Natural killer cell (primary cell): ENCODE measurements at regions not wholly inside any gene's neighbourhood (a gene's known extent, or its start where the extent isn't known, plus 50 kb on each side); places are given as distances from the start of the nearest gene placed in this dataset.

ENCODE experiments used
- ATAC-seq, 3 donors: fragments of 150-1000 bp in 2 of 3; fragments of 200-7000 bp in 1 of 3; cut with Tn5 transposase; 1 replicate in 1 of 3; 2 replicates in 2 of 3; pipeline ENCODE4 v1.10.0; 2021; ENCODE audit warnings: mild to moderate bottlenecking in 2 of 3, moderate library complexity in 2 of 3
- DNase-seq, 2 donors: peaks; one replicate each; pipeline versions ENCODE4 v3.0.0 to v3.0.0-alpha.2; 2013 to 2021; ENCODE audit warnings: mixed read lengths in 1 of 2
- H3K27ac ChIP-seq: one replicate; pipeline ENCODE4 v1.5.1; 2013; ENCODE audit warnings: mild to moderate bottlenecking, low read length
- H3K27me3 ChIP-seq: one replicate; pipeline ENCODE4 v1.6.1; 2013; ENCODE audit warnings: low read length; ENCODE audit not compliant: control insufficient read depth, insufficient read depth
- H3K36me3 ChIP-seq: one replicate; pipeline ENCODE4 v1.6.1; 2013; ENCODE audit warnings: low read length; ENCODE audit not compliant: control insufficient read depth, insufficient read depth
- H3K4me1 ChIP-seq: one replicate; pipeline ENCODE4 v1.6.1; 2013; ENCODE audit warnings: low read length; ENCODE audit not compliant: control insufficient read depth, insufficient read depth
- H3K4me3 ChIP-seq: one replicate; pipeline ENCODE4 v1.5.1; 2013; ENCODE audit warnings: low read length
- H3K9me3 ChIP-seq: one replicate; pipeline ENCODE4 v1.6.1; 2013; ENCODE audit warnings: low read length; ENCODE audit not compliant: control insufficient read depth, insufficient read depth
- H3K27ac Mint-ChIP-seq, 2 donors: one replicate each; pipeline ENCODE4 v1.8.0; 2022; ENCODE audit warnings: mild to moderate bottlenecking in 2 of 2, mixed read lengths in 2 of 2, moderate library complexity in 1 of 2
- H3K27me3 Mint-ChIP-seq, 2 donors: one replicate each; pipeline ENCODE4 v1.8.0; 2022; ENCODE audit warnings: low read depth in 2 of 2, mixed read lengths in 2 of 2
- H3K36me3 Mint-ChIP-seq: one replicate; pipeline ENCODE4 v1.8.0; 2022; ENCODE audit warnings: mixed read lengths
- H3K4me1 Mint-ChIP-seq, 2 donors: one replicate each; pipeline ENCODE4 v1.8.0; 2022; ENCODE audit warnings: mixed read lengths in 2 of 2
- H3K4me3 Mint-ChIP-seq: one replicate; pipeline ENCODE4 v1.8.0; 2022; ENCODE audit warnings: mild to moderate bottlenecking, moderate library complexity, mixed read lengths
- H3K9me3 Mint-ChIP-seq, 2 donors: one replicate each; pipeline ENCODE4 v1.8.0; 2022; ENCODE audit warnings: mixed read lengths in 2 of 2
- WGBS: methylation state at CpG from one replicate; pipeline ENCODE4 v1.1.7; 2013; ENCODE audit warnings: missing lambda C conversion rate; ENCODE audit not compliant: insufficient coverage; 5-methylcytosine and 5-hydroxymethylcytosine counted together
- intact Hi-C: fragments of 100-400 bp; cut with micrococcal nuclease; formaldehyde crosslinking; loops from one replicate; pipeline ENCODE4 v1.14.2; 2022
- TF ChIP-seq, protein P1 (sequence below): fragments of 200-600 bp; IDR thresholded peaks from one replicate; pipeline ENCODE4 v1.8.0; 2022; ENCODE audit warnings: antibody characterized with exemption

DNA sequence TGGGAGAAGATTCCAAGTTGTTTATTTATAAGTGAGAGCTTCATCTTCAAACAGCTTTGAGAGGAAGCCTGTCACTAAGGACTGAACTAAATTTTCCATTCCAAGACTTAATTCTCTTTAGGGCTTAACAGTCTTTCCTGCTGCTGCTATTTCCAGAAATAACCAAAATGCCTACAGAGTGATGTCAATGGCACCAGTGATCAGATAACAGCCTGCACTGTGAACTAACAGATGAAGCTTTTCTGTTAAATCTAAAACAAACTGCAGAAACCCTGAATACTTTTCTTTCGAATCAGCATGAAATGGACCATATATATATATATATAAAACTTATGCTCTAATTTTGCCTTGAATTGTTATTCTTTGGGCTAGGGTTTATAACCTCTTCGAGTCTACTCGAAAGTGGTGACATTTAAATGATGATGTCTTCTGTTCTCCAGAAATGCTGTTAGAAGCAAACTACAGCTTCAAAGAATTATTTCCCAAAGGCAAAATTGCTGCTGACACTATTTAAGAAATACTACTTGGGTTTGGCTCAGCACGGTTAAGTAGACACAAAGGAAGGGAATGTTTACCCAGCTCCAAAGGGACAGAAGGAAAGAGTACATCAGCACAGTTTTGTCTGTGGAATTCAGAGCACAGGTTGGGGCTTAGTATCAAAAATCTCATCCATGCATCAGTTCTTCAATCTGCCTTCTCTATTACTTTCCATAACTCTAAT lies 238.5 kb upstream of the LRRN1 start:
- no peak overlapping the region for H3K27ac Mint-ChIP-seq
- no peaks in the 10 kb centered on the region for H3K4me1 Mint-ChIP-seq
- no peaks in the 10 kb centered on the region for H3K36me3 ChIP-seq
- WGBS: 86% methylated on average over 3 of the region's 4 CpGs
- TF ChIP-seq, protein P1, sequence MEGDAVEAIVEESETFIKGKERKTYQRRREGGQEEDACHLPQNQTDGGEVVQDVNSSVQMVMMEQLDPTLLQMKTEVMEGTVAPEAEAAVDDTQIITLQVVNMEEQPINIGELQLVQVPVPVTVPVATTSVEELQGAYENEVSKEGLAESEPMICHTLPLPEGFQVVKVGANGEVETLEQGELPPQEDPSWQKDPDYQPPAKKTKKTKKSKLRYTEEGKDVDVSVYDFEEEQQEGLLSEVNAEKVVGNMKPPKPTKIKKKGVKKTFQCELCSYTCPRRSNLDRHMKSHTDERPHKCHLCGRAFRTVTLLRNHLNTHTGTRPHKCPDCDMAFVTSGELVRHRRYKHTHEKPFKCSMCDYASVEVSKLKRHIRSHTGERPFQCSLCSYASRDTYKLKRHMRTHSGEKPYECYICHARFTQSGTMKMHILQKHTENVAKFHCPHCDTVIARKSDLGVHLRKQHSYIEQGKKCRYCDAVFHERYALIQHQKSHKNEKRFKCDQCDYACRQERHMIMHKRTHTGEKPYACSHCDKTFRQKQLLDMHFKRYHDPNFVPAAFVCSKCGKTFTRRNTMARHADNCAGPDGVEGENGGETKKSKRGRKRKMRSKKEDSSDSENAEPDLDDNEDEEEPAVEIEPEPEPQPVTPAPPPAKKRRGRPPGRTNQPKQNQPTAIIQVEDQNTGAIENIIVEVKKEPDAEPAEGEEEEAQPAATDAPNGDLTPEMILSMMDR: no peak
- peaks cover 6 to 8% of the 10 kb centered on the region in 2 donors for H3K27me3 Mint-ChIP-seq
- H3K27me3 ChIP-seq: no peaks in the 10 kb centered on the region
- no peak overlapping the region for H3K4me3 Mint-ChIP-seq
- no peak overlapping the region for H3K4me3 ChIP-seq
- DNase-seq: no peak
- H3K9me3 ChIP-seq: no peaks in the 10 kb centered on the region
- no peaks in the 10 kb centered on the region for H3K4me1 ChIP-seq
- no peak for ATAC-seq
- H3K36me3 Mint-ChIP-seq: no peaks in the 10 kb centered on the region
- H3K27ac ChIP-seq: no peak overlapping the region
- intact Hi-C loops: no loop called here
- no peaks in the 10 kb centered on the region for H3K9me3 Mint-ChIP-seq

DNA sequence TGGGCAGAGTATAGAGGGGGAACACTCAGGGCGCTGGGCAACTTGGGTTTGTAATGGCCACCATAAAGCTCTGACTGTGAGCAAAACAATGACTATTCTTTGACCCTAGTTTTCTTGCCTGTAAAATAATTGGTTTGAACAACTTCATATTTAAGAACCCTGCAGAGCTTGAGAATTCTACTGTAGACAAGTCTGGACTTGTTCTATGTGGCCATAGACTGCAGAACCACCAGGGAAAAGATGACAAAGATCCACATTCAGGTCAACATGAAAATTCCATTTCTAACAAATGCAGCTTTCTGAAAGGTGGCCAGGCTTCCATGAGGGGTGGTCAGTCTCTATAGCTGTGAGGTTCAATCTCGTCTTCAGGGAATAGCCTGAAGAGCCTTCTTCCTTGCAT lies 239.4 kb upstream of the LRRN1 start:
- H3K27me3 Mint-ChIP-seq: peaks cover 7 to 8% of the 10 kb centered on the region in 2 donors
- H3K4me3 Mint-ChIP-seq: no peak overlapping the region
- DNase-seq: no peak
- H3K4me3 ChIP-seq: no peak overlapping the region
- H3K27ac ChIP-seq: no peak overlapping the region
- no peaks in the 10 kb centered on the region for H3K9me3 Mint-ChIP-seq
- intact Hi-C loops: no loop called here
- TF ChIP-seq, protein P1: no peak
- H3K4me1 Mint-ChIP-seq: no peaks in the 10 kb centered on the region
- H3K27ac Mint-ChIP-seq: no peak overlapping the region
- no peaks in the 10 kb centered on the region for H3K27me3 ChIP-seq
- H3K36me3 ChIP-seq: no peaks in the 10 kb centered on the region
- no peaks in the 10 kb centered on the region for H3K4me1 ChIP-seq
- ATAC-seq: no peak
- no peaks in the 10 kb centered on the region for H3K36me3 Mint-ChIP-seq
- H3K9me3 ChIP-seq: no peaks in the 10 kb centered on the region
- WGBS: 77% methylated on average over 2 of the region's 2 CpGs

DNA sequence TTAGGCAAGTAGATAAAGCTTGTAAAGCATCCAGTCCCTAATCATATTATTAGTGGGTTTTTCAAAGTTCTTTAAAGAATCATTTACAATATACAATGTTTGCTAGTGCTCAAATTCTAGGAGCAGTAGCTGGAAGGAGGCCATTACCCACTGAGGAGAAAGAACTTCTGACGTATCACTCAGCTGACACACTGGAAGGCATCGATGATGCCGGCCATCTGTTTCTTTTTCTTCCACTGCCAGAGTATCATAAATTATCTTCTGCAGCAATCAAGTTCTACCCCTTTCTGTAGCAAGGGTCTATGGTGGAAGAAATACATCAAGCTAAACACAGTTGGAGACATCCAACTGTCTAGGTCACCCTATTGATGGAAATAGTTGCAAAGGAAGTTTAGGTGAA lies 243.2 kb upstream of the LRRN1 start:
- WGBS: 100% methylated on average over 3 of the region's 3 CpGs
- Histone ChIP-seq H3K4me1 (no peaks in the 10 kb centered on the region), H3K4me3 (no peak overlapping the region), H3K27me3 (no peaks in the 10 kb centered on the region), H3K27ac (no peak overlapping the region), H3K36me3 (no peaks in the 10 kb centered on the region), H3K9me3 (no peaks in the 10 kb centered on the region)
- H3K4me3 Mint-ChIP-seq: no peak overlapping the region
- no peak for DNase-seq
- no peak for ATAC-seq
- H3K9me3 Mint-ChIP-seq: no peaks in the 10 kb centered on the region
- intact Hi-C loops: no loop called here
- H3K4me1 Mint-ChIP-seq: no peaks in the 10 kb centered on the region
- TF ChIP-seq, protein P1: no peak
- H3K36me3 Mint-ChIP-seq: peaks cover 2% of the 10 kb centered on the region
- peaks cover 9% of the 10 kb centered on the region in 2 donors for H3K27me3 Mint-ChIP-seq
- H3K27ac Mint-ChIP-seq: no peak overlapping the region

DNA sequence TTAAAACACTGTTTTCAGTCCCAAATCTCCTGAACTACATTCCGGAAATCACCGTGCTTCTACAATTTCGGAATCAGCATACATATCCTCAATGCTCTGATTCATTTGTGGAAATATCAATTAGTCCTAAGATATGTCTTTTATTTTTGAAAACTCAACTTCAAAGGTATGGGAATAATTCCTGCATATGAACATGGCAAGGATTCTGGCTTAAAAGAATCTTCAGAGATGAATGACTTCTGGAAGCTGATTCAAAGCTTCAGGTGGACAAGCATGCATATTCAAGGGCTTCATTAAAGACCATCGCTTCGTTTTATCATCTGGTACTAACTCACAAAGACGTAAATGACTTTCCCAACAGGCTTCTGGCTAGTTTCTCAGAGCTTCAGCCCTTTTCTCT lies 246.0 kb upstream of the LRRN1 start:
- peaks cover 10% of the 10 kb centered on the region for H3K36me3 Mint-ChIP-seq
- no peaks in the 10 kb centered on the region for H3K4me1 Mint-ChIP-seq
- WGBS: 95% methylated on average over 3 of the region's 6 CpGs
- H3K27me3 Mint-ChIP-seq: peaks cover 10 to 16% of the 10 kb centered on the region in 2 donors
- H3K27ac Mint-ChIP-seq: no peak overlapping the region
- H3K36me3 ChIP-seq: no peaks in the 10 kb centered on the region
- H3K27me3 ChIP-seq: no peaks in the 10 kb centered on the region
- H3K4me1 ChIP-seq: no peaks in the 10 kb centered on the region
- H3K4me3 ChIP-seq: no peak overlapping the region
- ATAC-seq (no peak), DNase-seq (no peak)
- no peak overlapping the region for H3K4me3 Mint-ChIP-seq
- intact Hi-C loops: no loop called here
- H3K27ac ChIP-seq: no peak overlapping the region
- H3K9me3 ChIP-seq: no peaks in the 10 kb centered on the region
- peaks cover 0 to 13% of the 10 kb centered on the region in 2 donors for H3K9me3 Mint-ChIP-seq
- TF ChIP-seq, protein P1: no peak
